ENCODE measurements at regions not wholly inside any gene's neighbourhood (a gene's known extent, or its start where the extent isn't known, plus 50 kb on each side); places are given as distances from the start of the nearest gene placed in this dataset.
"Not testable (repeated sequence)": the region's sequence is repeated elsewhere in the genome, so short reads cannot be mapped to it uniquely, and the experiment has no call there.

- Mint-ChIP-seq H3K27ac (no peak overlapping the region), H3K36me3 (ENCODE audit: low read depth) (no peaks in the 10 kb centered on the region), H3K27me3 (no peaks in the 10 kb centered on the region), H3K4me3 (no peak overlapping the region), H3K9me3 (peaks cover 3% of the 10 kb centered on the region), H3K4me1 (no peaks in the 10 kb centered on the region)
- ChIA-PET CTCF (no interaction called here), POLR2A (no interaction called here)
- no peak for DNase-seq
Measured at GRCh38 chr2:235418918-235419317, 74.9 kb upstream of the AGAP1 start.

- no peak overlapping the region for H3K4me3 Mint-ChIP-seq
- no peaks in the 10 kb centered on the region for H3K4me1 Mint-ChIP-seq
- no peaks in the 10 kb centered on the region for H3K27me3 Mint-ChIP-seq
- no peak overlapping the region for H3K27ac Mint-ChIP-seq
- no peak for DNase-seq
- CTCF ChIA-PET, result no interaction called here
- no peaks in the 10 kb centered on the region for H3K36me3 Mint-ChIP-seq (ENCODE audit: low read depth)
- POLR2A ChIA-PET, result no interaction called here
- peaks cover 3% of the 10 kb centered on the region for H3K9me3 Mint-ChIP-seq
Measured at GRCh38 chr2:235419996-235420395, 73.8 kb upstream of the AGAP1 start.

- H3K36me3 Mint-ChIP-seq (ENCODE audit: low read depth), result no peaks in the 10 kb centered on the region
- peaks cover 3% of the 10 kb centered on the region for H3K9me3 Mint-ChIP-seq
- DNase-seq, result no peak
- no peak overlapping the region for H3K4me3 Mint-ChIP-seq
- H3K27ac Mint-ChIP-seq, result no peak overlapping the region
- H3K27me3 Mint-ChIP-seq, result no peaks in the 10 kb centered on the region
- H3K4me1 Mint-ChIP-seq, result no peaks in the 10 kb centered on the region
- ChIA-PET CTCF (no interaction called here), POLR2A (no interaction called here)
Measured at GRCh38 chr2:235421618-235422017, 72.2 kb upstream of the AGAP1 start.

- Mint-ChIP-seq H3K4me1 (no peaks in the 10 kb centered on the region), H3K36me3 (ENCODE audit: low read depth) (no peaks in the 10 kb centered on the region), H3K4me3 (no peak overlapping the region), H3K27me3 (peaks cover 3% of the 10 kb centered on the region), H3K27ac (no peak overlapping the region), H3K9me3 (no peaks in the 10 kb centered on the region)
- DNase-seq, result no peak
- POLR2A ChIA-PET, result no interaction called here
- CTCF ChIA-PET, result no interaction called here
Measured at GRCh38 chr2:235430366-235431083, 63.3 kb upstream of the AGAP1 start.

GRCh38 chr2:235432741-235433520 lies 60.9 kb upstream of the AGAP1 start:
- Mint-ChIP-seq H3K27ac (no peak overlapping the region), H3K4me3 (no peak overlapping the region), H3K9me3 (no peaks in the 10 kb centered on the region), H3K4me1 (no peaks in the 10 kb centered on the region), H3K36me3 (ENCODE audit: low read depth) (no peaks in the 10 kb centered on the region), H3K27me3 (peaks cover 3% of the 10 kb centered on the region)
- POLR2A ChIA-PET, result no interaction called here
- DNase-seq, result no peak
- CTCF ChIA-PET, result interaction anchor here (1.2 kb wide), 1 partner anchor 161 kb away, joined by 4 read pairs; no protein-coding TSS in a partner anchor

GRCh38 chr2:235433860-235434259 lies 60.0 kb upstream of the AGAP1 start:
- Mint-ChIP-seq H3K9me3 (no peaks in the 10 kb centered on the region), H3K27me3 (peaks cover 3% of the 10 kb centered on the region), H3K27ac (no peak overlapping the region), H3K36me3 (ENCODE audit: low read depth) (no peaks in the 10 kb centered on the region), H3K4me1 (no peaks in the 10 kb centered on the region), H3K4me3 (no peak overlapping the region)
- POLR2A ChIA-PET, result no interaction called here
- CTCF ChIA-PET, result interaction anchor here (1.2 kb wide), 1 partner anchor 160 kb away, joined by 4 read pairs; no protein-coding TSS in a partner anchor
- no peak for DNase-seq

- Mint-ChIP-seq H3K4me3 (no peak overlapping the region), H3K27me3 (no peaks in the 10 kb centered on the region), H3K9me3 (no peaks in the 10 kb centered on the region), H3K27ac (no peak overlapping the region), H3K36me3 (ENCODE audit: low read depth) (no peaks in the 10 kb centered on the region), H3K4me1 (no peaks in the 10 kb centered on the region)
- ChIA-PET POLR2A (no interaction called here), CTCF (no interaction called here)
- DNase-seq, result no peak
Measured at GRCh38 chr2:235439959-235440662, 53.7 kb upstream of the AGAP1 start.

- POLR2A ChIA-PET; H3K27ac Mint-ChIP-seq; H3K4me1 Mint-ChIP-seq; DNase-seq; CTCF ChIA-PET; H3K27me3 Mint-ChIP-seq; H3K36me3 Mint-ChIP-seq (ENCODE audit: low read depth); H3K9me3 Mint-ChIP-seq; H3K4me3 Mint-ChIP-seq: not testable (repeated sequence)
Measured at GRCh38 chr2:235443580-235443979, 50.3 kb upstream of the AGAP1 start.

Measured in activated CD4-positive, alpha-beta memory T cell treated with anti-CD3 and anti-CD28 coated beads, Interleukin-2, amount 10 ng/mL, durations not matched to agents 7 days and 5 days (primary cell).